ENCODE measurements at regions not wholly inside any gene's neighbourhood (a gene's known extent, or its start where the extent isn't known, plus 50 kb on each side); places are given as distances from the start of the nearest gene placed in this dataset.

GRCh38 chr10:106320876-106321275 lies 843.6 kb downstream of the SORCS1 start:
- TF ChIP-seq CTCF (IDR thresholded peaks at IDR 0.05): no peak
- no peak for TF ChIP-seq REST (IDR thresholded peaks at IDR 0.05; ENCODE audit: insufficient read depth in 1 of 2, low read depth in 2 of 2, low read length in 1 of 2)
- no peak for TF ChIP-seq POLR2AphosphoS5 (IDR thresholded peaks at IDR 0.05; ENCODE audit: low read depth, low read length)

Data from Panc1 (cell line).